Thyroid gland (tissue), 4 donors: ENCODE measurements at regions not wholly inside any gene's neighbourhood (a gene's known extent, or its start where the extent isn't known, plus 50 kb on each side); places are given as distances from the start of the nearest gene placed in this dataset.

Source experiments
- POLR2A ChIP-seq, 2 donors: fragments of 450-650 bp; IDR thresholded peaks; one replicate each; pipeline ENCODE4 v1.6.1; 2017; ENCODE audit warnings: antibody characterized with exemption in 2 of 2, mild to moderate bottlenecking in 2 of 2, moderate library complexity in 1 of 2
- TF ChIP-seq, protein P1 (sequence below), 6 experiments: fragments of 200-600 bp in 3 of 6; fragments of 450-650 bp in 3 of 6; sonication (generic) in 3 of 6; IDR thresholded peaks; one replicate each; pipeline ENCODE4 v1.5.1; 2016 to 2019; ENCODE audit warnings: antibody characterized with exemption in 6 of 6, mild to moderate bottlenecking in 2 of 6, inconsistent platforms in 1 of 6, moderate library complexity in 1 of 6

DNA sequence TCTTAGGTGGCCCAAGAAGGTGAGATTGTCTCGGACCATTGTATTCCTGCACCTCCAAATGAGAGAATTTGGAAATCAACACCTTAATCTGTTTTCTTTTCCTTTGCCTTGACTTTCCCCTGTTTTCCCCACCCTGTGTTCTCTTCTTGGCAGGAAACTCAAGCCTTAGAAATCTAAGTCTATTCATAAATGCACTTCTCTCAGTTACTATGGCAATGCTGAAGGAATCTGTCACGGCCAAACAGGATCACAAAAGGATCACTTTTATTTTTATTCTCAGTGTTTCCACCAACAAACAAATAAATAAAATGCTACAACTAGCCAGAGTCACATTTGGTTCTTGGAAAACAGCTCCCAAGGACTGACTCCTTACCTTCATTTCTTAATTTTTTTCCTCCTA is 270.5 kb downstream of the BCAT1 start:
- TF ChIP-seq POLR2A (IDR thresholded peaks at IDR 0.05), result no peak
- TF ChIP-seq, protein P1, sequence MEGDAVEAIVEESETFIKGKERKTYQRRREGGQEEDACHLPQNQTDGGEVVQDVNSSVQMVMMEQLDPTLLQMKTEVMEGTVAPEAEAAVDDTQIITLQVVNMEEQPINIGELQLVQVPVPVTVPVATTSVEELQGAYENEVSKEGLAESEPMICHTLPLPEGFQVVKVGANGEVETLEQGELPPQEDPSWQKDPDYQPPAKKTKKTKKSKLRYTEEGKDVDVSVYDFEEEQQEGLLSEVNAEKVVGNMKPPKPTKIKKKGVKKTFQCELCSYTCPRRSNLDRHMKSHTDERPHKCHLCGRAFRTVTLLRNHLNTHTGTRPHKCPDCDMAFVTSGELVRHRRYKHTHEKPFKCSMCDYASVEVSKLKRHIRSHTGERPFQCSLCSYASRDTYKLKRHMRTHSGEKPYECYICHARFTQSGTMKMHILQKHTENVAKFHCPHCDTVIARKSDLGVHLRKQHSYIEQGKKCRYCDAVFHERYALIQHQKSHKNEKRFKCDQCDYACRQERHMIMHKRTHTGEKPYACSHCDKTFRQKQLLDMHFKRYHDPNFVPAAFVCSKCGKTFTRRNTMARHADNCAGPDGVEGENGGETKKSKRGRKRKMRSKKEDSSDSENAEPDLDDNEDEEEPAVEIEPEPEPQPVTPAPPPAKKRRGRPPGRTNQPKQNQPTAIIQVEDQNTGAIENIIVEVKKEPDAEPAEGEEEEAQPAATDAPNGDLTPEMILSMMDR (IDR thresholded peaks at IDR 0.05), result no peak
